Endothelial cell of umbilical vein (primary cell): ENCODE measurements at regions not wholly inside any gene's neighbourhood (a gene's known extent, or its start where the extent isn't known, plus 50 kb on each side); places are given as distances from the start of the nearest gene placed in this dataset.

Experiments
- CTCF ChIP-seq, 2 donors: IDR thresholded peaks; 1 replicate in 1 of 2; 2 replicates in 1 of 2; pipeline ENCODE4 v1.5.1; 2011; ENCODE audit warnings: low read length in 2 of 2, mild to moderate bottlenecking in 2 of 2, moderate library complexity in 2 of 2, control low read depth in 1 of 2, inconsistent platforms in 1 of 2, low read depth in 1 of 2; ENCODE audit not compliant: insufficient read depth in 1 of 2; ENCODE audit errors: extremely low read depth in 1 of 2
- GATA2 ChIP-seq: IDR thresholded peaks from 2 replicates; pipeline ENCODE4 v1.7.0; 2011; ENCODE audit warnings: low read depth, mild to moderate bottlenecking, moderate library complexity, mixed read lengths, low read length; ENCODE audit not compliant: insufficient read length, insufficient read depth
- POLR2A ChIP-seq: IDR thresholded peaks from 2 replicates; pipeline ENCODE4 v1.6.1; 2012; ENCODE audit warnings: low read depth, mild to moderate bottlenecking, control low read depth, low read length
- POLR2AphosphoS5 ChIP-seq: IDR thresholded peaks from 2 replicates; pipeline ENCODE4 v1.6.1; 2012; ENCODE audit warnings: low read depth, mild to moderate bottlenecking, control low read depth, low read length, moderate library complexity; ENCODE audit not compliant: insufficient read depth
- TF ChIP-seq, protein P1 (sequence below): IDR thresholded peaks from 2 replicates; pipeline ENCODE4 v1.6.1; 2011; ENCODE audit not compliant: insufficient read depth, insufficient read length

- no peak for TF ChIP-seq POLR2A
- TF ChIP-seq CTCF (IDR thresholded peaks at IDR 0.05; ENCODE audit: extremely low read depth in 1 of 2, insufficient read depth in 1 of 2, low read depth in 1 of 2, low read length in 2 of 2): no peak
- TF ChIP-seq POLR2AphosphoS5: no peak
- TF ChIP-seq, protein P1, sequence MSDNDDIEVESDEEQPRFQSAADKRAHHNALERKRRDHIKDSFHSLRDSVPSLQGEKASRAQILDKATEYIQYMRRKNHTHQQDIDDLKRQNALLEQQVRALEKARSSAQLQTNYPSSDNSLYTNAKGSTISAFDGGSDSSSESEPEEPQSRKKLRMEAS: no peak
- no peak for TF ChIP-seq GATA2
These were observed 300.4 kb downstream of the PLA2G4A start for GRCh38 chr1:187129132-187129531.
